ENCODE measurements at regions not wholly inside any gene's neighbourhood (a gene's known extent, or its start where the extent isn't known, plus 50 kb on each side); places are given as distances from the start of the nearest gene placed in this dataset.
"Not testable (repeated sequence)": the region's sequence is repeated elsewhere in the genome, so short reads cannot be mapped to it uniquely, and the experiment has no call there.

DNA sequence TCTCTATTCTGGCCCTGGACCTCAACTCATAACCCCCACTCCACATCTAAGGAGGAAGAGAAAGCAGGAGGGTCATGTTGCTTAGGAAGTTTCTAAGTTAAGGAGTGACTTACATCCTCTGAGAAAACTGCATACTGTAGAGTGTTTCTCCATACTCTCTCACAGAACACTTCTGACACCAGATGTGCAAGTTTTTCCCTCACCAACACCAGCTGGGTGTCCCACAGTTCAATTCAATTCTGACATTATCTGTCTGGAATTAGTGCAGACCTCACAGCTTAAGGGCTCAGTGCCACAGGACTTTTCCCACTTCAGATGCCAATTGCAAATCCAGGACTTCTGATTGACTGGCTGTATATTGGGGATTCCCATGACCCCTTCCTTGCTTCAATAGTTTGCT, 89.0 kb upstream of the SFRP2 start:
- no peak overlapping the region for H3K4me3 Mint-ChIP-seq (ENCODE audit: unreplicated experiment)
- DNase-seq (ENCODE audit: low spot score): no peak
- TF ChIP-seq, protein P1, sequence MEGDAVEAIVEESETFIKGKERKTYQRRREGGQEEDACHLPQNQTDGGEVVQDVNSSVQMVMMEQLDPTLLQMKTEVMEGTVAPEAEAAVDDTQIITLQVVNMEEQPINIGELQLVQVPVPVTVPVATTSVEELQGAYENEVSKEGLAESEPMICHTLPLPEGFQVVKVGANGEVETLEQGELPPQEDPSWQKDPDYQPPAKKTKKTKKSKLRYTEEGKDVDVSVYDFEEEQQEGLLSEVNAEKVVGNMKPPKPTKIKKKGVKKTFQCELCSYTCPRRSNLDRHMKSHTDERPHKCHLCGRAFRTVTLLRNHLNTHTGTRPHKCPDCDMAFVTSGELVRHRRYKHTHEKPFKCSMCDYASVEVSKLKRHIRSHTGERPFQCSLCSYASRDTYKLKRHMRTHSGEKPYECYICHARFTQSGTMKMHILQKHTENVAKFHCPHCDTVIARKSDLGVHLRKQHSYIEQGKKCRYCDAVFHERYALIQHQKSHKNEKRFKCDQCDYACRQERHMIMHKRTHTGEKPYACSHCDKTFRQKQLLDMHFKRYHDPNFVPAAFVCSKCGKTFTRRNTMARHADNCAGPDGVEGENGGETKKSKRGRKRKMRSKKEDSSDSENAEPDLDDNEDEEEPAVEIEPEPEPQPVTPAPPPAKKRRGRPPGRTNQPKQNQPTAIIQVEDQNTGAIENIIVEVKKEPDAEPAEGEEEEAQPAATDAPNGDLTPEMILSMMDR (IDR thresholded peaks at IDR 0.05; ENCODE audit: unreplicated experiment): no peak
- peaks cover 8% of the 10 kb centered on the region for H3K9me3 Mint-ChIP-seq (ENCODE audit: unreplicated experiment)
- H3K27ac Mint-ChIP-seq (ENCODE audit: unreplicated experiment): no peak overlapping the region
- no peaks in the 10 kb centered on the region for H3K4me1 Mint-ChIP-seq (ENCODE audit: unreplicated experiment)
- H3K36me3 Mint-ChIP-seq (ENCODE audit: low read depth, unreplicated experiment): peaks cover 11% of the 10 kb centered on the region
- H3K27me3 Mint-ChIP-seq (ENCODE audit: unreplicated experiment): no peaks in the 10 kb centered on the region

DNA sequence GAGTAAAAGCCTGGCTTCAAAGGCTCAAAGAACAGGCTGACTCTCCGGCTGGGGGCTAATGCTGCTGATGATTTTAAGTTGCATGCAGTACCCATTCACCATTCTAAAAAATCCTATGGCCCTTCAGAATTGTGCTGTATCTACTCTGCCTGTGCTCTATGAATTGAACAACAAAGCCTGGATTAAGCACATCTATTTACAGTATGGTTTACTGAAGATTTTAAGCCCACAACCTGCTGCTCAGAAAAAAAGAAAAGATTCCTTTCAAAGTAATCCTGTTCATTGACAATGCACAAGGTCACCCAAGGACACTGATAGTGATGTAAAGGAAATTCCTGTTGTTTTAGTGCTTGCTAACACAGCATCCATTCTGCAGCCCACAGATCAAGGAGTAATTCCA, 84.9 kb upstream of the SFRP2 start:
- no peak for DNase-seq (ENCODE audit: low spot score)
- Mint-ChIP-seq H3K4me1 (ENCODE audit: unreplicated experiment) (no peaks in the 10 kb centered on the region), H3K4me3 (ENCODE audit: unreplicated experiment) (no peak overlapping the region), H3K27me3 (ENCODE audit: unreplicated experiment) (no peaks in the 10 kb centered on the region), H3K36me3 (ENCODE audit: low read depth, unreplicated experiment) (peaks cover 2% of the 10 kb centered on the region), H3K27ac (ENCODE audit: unreplicated experiment) (no peak overlapping the region), H3K9me3 (ENCODE audit: unreplicated experiment) (peaks cover 2% of the 10 kb centered on the region)
- TF ChIP-seq, protein P1 (IDR thresholded peaks at IDR 0.05; ENCODE audit: unreplicated experiment): no peak

DNA sequence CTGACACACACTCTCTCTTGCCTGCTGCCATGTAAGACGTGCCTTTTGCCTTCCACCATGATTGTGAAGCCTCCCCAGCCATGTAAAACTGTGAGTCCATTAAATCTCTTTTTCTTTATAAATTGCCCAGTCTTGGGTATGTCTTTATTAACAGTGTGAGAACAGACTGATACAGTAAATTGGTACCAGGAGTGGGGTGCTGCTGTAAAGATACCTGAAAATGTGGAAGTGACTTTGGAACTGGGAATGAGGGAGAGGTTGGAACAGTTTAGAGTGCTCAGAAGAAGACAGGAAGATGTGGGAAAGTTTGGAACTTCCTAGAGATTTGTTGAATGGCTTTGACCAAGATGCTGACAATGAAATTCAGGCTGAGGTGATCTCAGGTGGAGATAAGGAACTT, 77.9 kb upstream of the SFRP2 start:
- not testable (repeated sequence) for H3K4me1 Mint-ChIP-seq (ENCODE audit: unreplicated experiment); H3K27ac Mint-ChIP-seq (ENCODE audit: unreplicated experiment); H3K4me3 Mint-ChIP-seq (ENCODE audit: unreplicated experiment); H3K27me3 Mint-ChIP-seq (ENCODE audit: unreplicated experiment); DNase-seq (ENCODE audit: low spot score)
- H3K9me3 Mint-ChIP-seq (ENCODE audit: unreplicated experiment): peaks cover 24% of the 10 kb centered on the region
- H3K36me3 Mint-ChIP-seq (ENCODE audit: low read depth, unreplicated experiment): peaks cover 28% of the 10 kb centered on the region

DNA sequence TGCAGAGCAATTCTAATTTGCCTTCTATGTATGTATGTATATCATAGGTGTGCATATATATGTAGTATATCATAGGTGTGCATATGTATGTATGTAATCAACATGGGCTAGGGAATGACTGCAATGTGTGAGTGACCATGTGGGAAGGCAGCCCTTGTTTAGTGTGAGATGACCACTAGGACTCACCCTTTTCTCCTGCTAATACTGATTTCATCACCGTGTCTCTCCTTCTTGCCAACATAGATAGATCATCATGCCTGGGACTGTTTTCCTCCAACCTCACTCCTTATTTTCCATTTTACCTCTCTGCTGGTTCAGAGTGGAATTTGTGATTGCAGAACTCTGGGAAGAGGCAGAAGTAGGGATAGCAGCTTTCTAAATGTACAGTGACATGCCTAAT, 63.6 kb upstream of the SFRP2 start:
- TF ChIP-seq, protein P1 (IDR thresholded peaks at IDR 0.05; ENCODE audit: unreplicated experiment): no peak
- no peak overlapping the region for H3K4me3 Mint-ChIP-seq (ENCODE audit: unreplicated experiment)
- H3K36me3 Mint-ChIP-seq (ENCODE audit: low read depth, unreplicated experiment): no peaks in the 10 kb centered on the region
- H3K9me3 Mint-ChIP-seq (ENCODE audit: unreplicated experiment): no peaks in the 10 kb centered on the region
- peaks cover 2% of the 10 kb centered on the region for H3K27me3 Mint-ChIP-seq (ENCODE audit: unreplicated experiment)
- DNase-seq (ENCODE audit: low spot score): no peak
- no peak overlapping the region for H3K27ac Mint-ChIP-seq (ENCODE audit: unreplicated experiment)
- no peaks in the 10 kb centered on the region for H3K4me1 Mint-ChIP-seq (ENCODE audit: unreplicated experiment)

DNA sequence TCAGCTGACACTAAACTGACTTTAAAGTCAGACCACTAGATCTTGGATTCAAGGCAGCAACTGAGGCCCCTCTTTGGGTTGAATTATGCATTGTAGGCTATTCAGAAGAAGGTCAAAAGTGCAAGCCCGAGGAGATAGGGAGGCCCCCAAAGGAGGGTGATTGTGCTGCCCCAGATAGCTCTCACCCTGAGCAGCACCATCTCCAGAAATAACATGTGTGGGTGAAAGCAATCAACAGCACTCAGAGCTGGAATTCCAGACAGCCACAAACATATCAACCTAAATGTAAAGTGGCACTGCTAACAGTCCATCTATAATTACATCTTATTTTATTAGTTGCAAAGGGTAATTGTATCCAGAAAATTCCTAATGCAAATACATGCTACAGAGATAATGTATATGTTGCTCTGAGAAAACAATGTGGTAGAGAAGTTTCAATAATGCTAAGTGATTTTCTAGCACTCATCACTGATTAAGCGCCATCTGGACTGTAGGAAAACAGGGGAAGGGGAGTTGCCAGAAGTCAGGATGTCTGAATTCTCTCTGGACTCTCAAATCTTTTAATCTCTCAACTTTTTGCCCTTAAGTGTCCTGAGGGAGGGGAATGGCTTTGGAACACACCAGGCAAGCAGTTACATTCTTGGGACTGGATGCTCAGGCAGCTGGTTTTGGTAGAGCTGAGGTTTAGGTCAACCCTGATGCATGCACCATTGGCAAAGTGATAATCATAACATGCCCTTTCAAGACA, 61.8 kb upstream of the SFRP2 start:
- Mint-ChIP-seq H3K36me3 (ENCODE audit: low read depth, unreplicated experiment) (no peaks in the 10 kb centered on the region), H3K27ac (ENCODE audit: unreplicated experiment) (no peak overlapping the region), H3K4me3 (ENCODE audit: unreplicated experiment) (no peak overlapping the region), H3K4me1 (ENCODE audit: unreplicated experiment) (no peaks in the 10 kb centered on the region), H3K27me3 (ENCODE audit: unreplicated experiment) (no peaks in the 10 kb centered on the region), H3K9me3 (ENCODE audit: unreplicated experiment) (no peaks in the 10 kb centered on the region)
- no peak for DNase-seq (ENCODE audit: low spot score)
- TF ChIP-seq, protein P1 (IDR thresholded peaks at IDR 0.05; ENCODE audit: unreplicated experiment): no peak
